AG08396 (cell line): ENCODE measurements at regions not wholly inside any gene's neighbourhood (a gene's known extent, or its start where the extent isn't known, plus 50 kb on each side); places are given as distances from the start of the nearest gene placed in this dataset.

Experiments used
- DNase-seq: peaks from one replicate; pipeline ENCODE4 v3.0.0; 2012; ENCODE audit warnings: low spot score, mixed read lengths

GRCh38 chr7:36100226-36100625 lies 52.8 kb upstream of the EEPD1 start:
- no peak for DNase-seq

GRCh38 chr7:36100634-36101033 lies 52.4 kb upstream of the EEPD1 start:
- DNase-seq = no peak
